Fibroblast of lung (primary cell): ENCODE measurements at regions not wholly inside any gene's neighbourhood (a gene's known extent, or its start where the extent isn't known, plus 50 kb on each side); places are given as distances from the start of the nearest gene placed in this dataset.

ENCODE experiments used
- DNase-seq, 2 donors: peaks; one replicate each; pipeline versions ENCODE4 v3.0.0 to v3.0.0-alpha.2; 2010; ENCODE audit warnings: low read depth in 2 of 2
- H2AFZ ChIP-seq: 2 replicates; pipeline ENCODE4 v1.5.1; 2012; ENCODE audit warnings: low read length, control low read depth, inconsistent platforms
- H3K27ac ChIP-seq: 2 replicates; pipeline ENCODE4 v1.5.1; 2011; ENCODE audit warnings: low read length, control low read depth; ENCODE audit not compliant: insufficient read depth
- H3K27me3 ChIP-seq: 2 replicates; pipeline ENCODE4 v1.5.1; 2011; ENCODE audit warnings: mild to moderate bottlenecking, low read length; ENCODE audit not compliant: control insufficient read depth, insufficient read depth
- H3K36me3 ChIP-seq: 2 replicates; pipeline ENCODE4 v1.5.1; 2011; ENCODE audit warnings: low read length; ENCODE audit not compliant: control insufficient read depth, insufficient read depth
- H3K4me1 ChIP-seq: 2 replicates; pipeline ENCODE4 v1.5.1; 2011; ENCODE audit warnings: low read length; ENCODE audit not compliant: control insufficient read depth, insufficient read depth; ENCODE audit errors: extremely low read depth
- H3K4me2 ChIP-seq: 2 replicates; pipeline ENCODE4 v1.5.1; 2011; ENCODE audit warnings: low read length, control low read depth; ENCODE audit not compliant: insufficient read depth; ENCODE audit errors: extremely low read depth
- H3K4me3 ChIP-seq, 4 experiments: fragments of 200-600 bp in 1 of 4; sonication (generic) in 1 of 4; replicated peaks in 1 of 4; 2 replicates each; pipeline ENCODE4 v1.5.1; 2011 to 2016; ENCODE audit warnings: low read length in 4 of 4, low read depth in 3 of 4, mild to moderate bottlenecking in 3 of 4, control low read depth in 2 of 4, inconsistent platforms in 1 of 4, mixed read lengths in 1 of 4; ENCODE audit not compliant: insufficient read depth in 1 of 4; ENCODE audit errors: control extremely low read depth in 1 of 4
- H3K79me2 ChIP-seq: 2 replicates; pipeline ENCODE4 v1.5.1; 2012; ENCODE audit warnings: mild to moderate bottlenecking, low read length, inconsistent platforms; ENCODE audit not compliant: control insufficient read depth, insufficient read depth
- H3K9ac ChIP-seq: 2 replicates; pipeline ENCODE4 v1.5.1; 2011; ENCODE audit warnings: mild to moderate bottlenecking, low read length, control low read depth; ENCODE audit not compliant: insufficient read depth
- H3K9me3 ChIP-seq: 2 replicates; pipeline ENCODE4 v1.5.1; 2012; ENCODE audit warnings: low read depth, low read length; ENCODE audit not compliant: control insufficient read depth, insufficient read depth
- H4K20me1 ChIP-seq: 2 replicates; pipeline ENCODE4 v1.5.1; 2011; ENCODE audit warnings: low read length; ENCODE audit not compliant: control insufficient read depth, insufficient read depth; ENCODE audit errors: extremely low read depth
- CTCF ChIP-seq, 2 donors: IDR thresholded peaks in 1 of 2; conservative IDR thresholded peaks in 1 of 2; 1 replicate in 1 of 2; 2 replicates in 1 of 2; pipeline ENCODE4 v1.5.1; 2011 to 2012; ENCODE audit warnings: low read length in 2 of 2, control low read depth in 1 of 2, inconsistent platforms in 1 of 2, low read depth in 1 of 2, mild to moderate bottlenecking in 1 of 2
- EZH2 ChIP-seq: IDR thresholded peaks from 2 replicates; pipeline ENCODE4 v1.5.1; 2012; ENCODE audit warnings: low read length, control low read depth, mild to moderate bottlenecking; ENCODE audit errors: missing control alignments

- no peaks in the 10 kb centered on the region for H3K36me3 ChIP-seq
- no peaks in the 10 kb centered on the region for H3K27me3 ChIP-seq
- no peak overlapping the region for H3K27ac ChIP-seq
- no peaks in the 10 kb centered on the region for H3K79me2 ChIP-seq
- H3K4me1 ChIP-seq: no peaks in the 10 kb centered on the region
- no peaks in the 10 kb centered on the region for H3K9me3 ChIP-seq
- no peak for DNase-seq
- H3K4me3 ChIP-seq: no peak overlapping the region
- no peak overlapping the region for H2AFZ ChIP-seq
- TF ChIP-seq EZH2 (no peak), CTCF (conservative IDR thresholded peaks at IDR 0.05 in 1 of 2, IDR thresholded peaks at IDR 0.05 in 1 of 2; ENCODE audit: low read depth in 1 of 2, low read length in 2 of 2) (no peak)
- H4K20me1 ChIP-seq: no peaks in the 10 kb centered on the region
- H3K4me2 ChIP-seq: no peak overlapping the region
- no peak overlapping the region for H3K9ac ChIP-seq
These were observed 327.3 kb upstream of the THBS1 start for GRCh38 chr15:39253552-39253951.

- Histone ChIP-seq H3K4me2 (no peak overlapping the region), H3K79me2 (no peaks in the 10 kb centered on the region), H3K4me1 (no peaks in the 10 kb centered on the region), H4K20me1 (no peaks in the 10 kb centered on the region), H3K4me3 (no peak overlapping the region), H3K36me3 (no peaks in the 10 kb centered on the region), H3K9me3 (no peaks in the 10 kb centered on the region), H3K27ac (no peak overlapping the region), H3K9ac (no peak overlapping the region), H2AFZ (no peak overlapping the region), H3K27me3 (no peaks in the 10 kb centered on the region)
- TF ChIP-seq EZH2 (no peak), CTCF (conservative IDR thresholded peaks at IDR 0.05 in 1 of 2, IDR thresholded peaks at IDR 0.05 in 1 of 2; ENCODE audit: low read depth in 1 of 2, low read length in 2 of 2) (no peak)
- no peak for DNase-seq
These were observed 326.7 kb upstream of the THBS1 start for GRCh38 chr15:39254181-39254580.

- no peaks in the 10 kb centered on the region for H3K27me3 ChIP-seq
- no peaks in the 10 kb centered on the region for H3K36me3 ChIP-seq
- H3K9me3 ChIP-seq: no peaks in the 10 kb centered on the region
- no peak overlapping the region for H3K4me2 ChIP-seq
- TF ChIP-seq EZH2 (no peak), CTCF (conservative IDR thresholded peaks at IDR 0.05 in 1 of 2, IDR thresholded peaks at IDR 0.05 in 1 of 2; ENCODE audit: low read depth in 1 of 2, low read length in 2 of 2) (no peak)
- no peak overlapping the region for H3K9ac ChIP-seq
- DNase-seq: no peak
- no peaks in the 10 kb centered on the region for H3K79me2 ChIP-seq
- no peaks in the 10 kb centered on the region for H3K4me1 ChIP-seq
- no peak overlapping the region for H3K4me3 ChIP-seq
- no peak overlapping the region for H3K27ac ChIP-seq
- H2AFZ ChIP-seq: no peak overlapping the region
- no peaks in the 10 kb centered on the region for H4K20me1 ChIP-seq
These were observed 325.1 kb upstream of the THBS1 start for GRCh38 chr15:39255760-39256159.
